ENCODE measurements at regions not wholly inside any gene's neighbourhood (a gene's known extent, or its start where the extent isn't known, plus 50 kb on each side); places are given as distances from the start of the nearest gene placed in this dataset.
A peak's percentile ranks its signal among the peaks of the same experiment; 100 is the strongest.
"Not testable (repeated sequence)": the region's sequence is repeated elsewhere in the genome, so short reads cannot be mapped to it uniquely, and the experiment has no call there.

DNA sequence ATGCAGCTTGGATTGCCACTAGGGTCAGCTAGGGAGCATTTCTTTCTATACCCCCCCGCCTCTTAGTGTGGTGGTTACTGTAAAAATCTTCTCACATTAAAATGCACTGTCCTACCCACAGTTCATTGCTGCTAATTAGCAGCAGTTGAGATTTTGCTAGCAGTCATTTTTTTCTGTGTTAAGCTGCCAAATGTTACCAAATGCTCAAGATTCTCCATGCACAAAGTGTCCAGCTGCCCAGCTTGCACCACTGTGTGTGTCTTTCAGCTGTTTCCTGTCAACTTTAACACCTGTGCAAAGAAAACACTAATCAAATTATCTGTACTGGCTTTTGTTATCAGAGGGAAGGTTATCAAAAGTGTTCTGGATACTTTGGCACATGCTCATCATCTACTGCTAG is 679.3 kb downstream of the NR4A2 start:
- peak; percentile 18 for DNase-seq

GRCh38 chr2:155651851-155652250 is 680.7 kb downstream of the NR4A2 start:
- DNase-seq = no peak

DNA sequence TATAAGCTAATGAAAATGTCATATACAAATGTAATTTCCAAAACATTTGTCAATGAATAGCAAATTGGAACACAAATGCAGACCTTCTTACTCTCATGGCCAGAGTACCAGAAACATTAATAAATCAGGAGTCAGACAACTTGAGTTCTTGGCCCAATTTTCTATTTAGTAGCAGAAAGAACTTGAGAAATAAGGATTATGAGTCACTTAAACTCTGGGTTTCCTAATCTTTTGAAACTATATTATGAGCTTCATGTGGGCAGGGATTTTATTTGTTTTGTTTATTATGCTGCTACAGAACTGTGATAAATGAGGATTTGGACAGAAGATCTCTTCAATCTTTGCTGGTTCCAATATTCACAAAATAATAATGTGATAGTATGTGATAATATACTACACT is 686.7 kb downstream of the NR4A2 start:
- DNase-seq = no peak

- DNase-seq = no peak
These were observed 689.3 kb downstream of the NR4A2 start for GRCh38 chr2:155643056-155643775.

DNA sequence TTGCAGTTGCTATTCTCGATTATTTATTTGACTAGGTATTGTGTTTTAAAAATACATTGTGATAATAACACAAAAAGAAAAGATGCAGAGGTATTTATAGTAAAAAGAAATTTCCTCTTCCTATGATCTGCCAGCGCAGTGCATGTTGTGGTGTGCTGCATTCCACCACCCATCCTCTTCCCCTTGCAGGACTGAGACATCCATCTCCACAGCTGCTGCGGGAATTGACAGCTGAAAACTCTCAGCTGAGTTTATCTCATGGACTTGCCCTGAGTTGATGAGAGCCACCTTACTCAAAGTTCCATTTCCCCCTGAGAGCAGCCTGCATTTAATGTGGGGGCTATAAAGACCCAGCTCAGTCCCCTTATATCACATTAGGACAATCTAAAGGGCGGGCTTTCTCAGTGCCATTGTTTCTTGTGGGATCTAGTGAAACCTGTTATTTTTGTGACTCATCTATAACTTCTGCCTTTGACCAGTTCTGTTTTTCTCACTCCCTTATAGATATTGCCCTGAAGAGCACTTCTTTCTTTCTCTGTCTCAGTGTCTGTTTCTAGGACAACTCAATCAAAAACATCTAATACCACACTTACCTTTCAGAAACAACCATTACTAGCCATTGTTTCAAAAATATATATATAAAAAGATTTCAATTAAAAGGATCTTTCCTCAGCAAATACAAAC is 698.5 kb downstream of the NR4A2 start:
- no peak for DNase-seq

DNA sequence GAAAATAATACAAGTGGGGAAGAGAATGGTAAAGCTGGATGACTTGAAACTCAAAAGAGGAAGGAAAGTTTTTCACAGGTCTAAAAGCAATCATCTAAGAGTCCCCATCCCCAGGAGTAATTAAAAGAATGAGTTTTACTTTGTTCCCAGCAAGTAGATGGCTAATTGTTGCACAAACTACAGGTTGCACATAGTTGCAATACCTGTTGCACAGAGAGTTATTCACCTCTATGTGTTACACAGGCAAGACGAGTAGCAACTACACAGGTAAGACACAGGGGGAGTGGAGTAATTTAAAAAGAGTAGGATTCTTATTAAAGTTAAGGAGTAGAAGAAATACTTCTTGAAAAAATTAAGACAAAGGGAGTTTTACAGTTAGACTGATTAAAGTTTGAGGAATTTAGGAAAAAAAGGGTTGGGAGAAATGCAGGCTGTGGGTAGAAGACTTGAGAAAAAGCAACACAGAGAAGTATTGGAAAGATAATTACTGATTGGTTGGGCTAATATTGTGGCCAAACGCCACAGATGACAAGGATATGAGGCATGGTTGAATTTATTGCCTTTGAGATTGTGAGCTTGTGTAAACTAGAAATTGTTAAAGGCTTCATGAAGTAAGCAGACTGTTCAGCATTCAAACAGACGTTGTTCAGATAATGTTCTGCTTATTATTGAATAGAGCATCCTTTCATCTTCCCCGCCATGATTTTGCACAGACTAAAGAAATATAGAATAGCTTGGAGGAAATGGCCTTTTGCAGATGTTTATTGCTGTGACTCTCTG is 699.3 kb downstream of the NR4A2 start:
- DNase-seq = no peak

DNA sequence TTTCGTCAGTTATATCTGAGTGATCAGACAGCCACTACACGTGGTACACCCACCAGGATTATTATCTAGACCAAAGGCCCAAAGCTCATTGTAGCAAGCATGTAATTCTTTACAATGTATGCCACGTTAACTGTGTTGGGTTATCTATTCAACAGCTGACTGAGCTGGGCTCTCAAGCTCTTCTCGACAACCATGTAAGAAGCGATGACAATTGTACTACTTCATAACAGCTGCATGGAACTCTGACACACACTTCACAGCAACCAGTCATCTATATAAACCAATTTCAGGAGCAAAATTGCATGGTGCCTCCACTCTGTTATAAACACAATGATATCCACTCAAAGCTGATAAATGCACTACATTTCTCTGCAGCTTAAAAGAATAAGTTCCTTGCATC is 701.8 kb downstream of the NR4A2 start:
- no peak for DNase-seq

DNA sequence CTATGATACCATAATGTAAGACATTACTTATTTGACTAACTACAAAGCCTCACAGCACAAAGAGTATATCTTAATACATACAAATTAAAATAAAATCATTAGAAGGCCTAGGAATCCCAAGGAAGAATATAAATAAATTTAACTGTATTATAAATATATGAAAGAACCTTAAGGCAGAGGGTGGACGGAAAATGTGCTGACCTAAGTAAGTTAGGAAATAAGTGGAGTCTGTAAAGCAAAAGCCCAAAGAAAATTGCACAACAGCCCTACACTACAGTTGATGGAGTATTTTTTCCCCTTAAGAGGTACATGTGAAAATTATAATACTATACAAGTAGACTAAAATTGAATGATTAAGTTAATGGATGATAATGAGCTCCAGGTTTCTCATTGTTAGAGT is 710.1 kb downstream of the NR4A2 start:
- DNase-seq = no peak

DNA sequence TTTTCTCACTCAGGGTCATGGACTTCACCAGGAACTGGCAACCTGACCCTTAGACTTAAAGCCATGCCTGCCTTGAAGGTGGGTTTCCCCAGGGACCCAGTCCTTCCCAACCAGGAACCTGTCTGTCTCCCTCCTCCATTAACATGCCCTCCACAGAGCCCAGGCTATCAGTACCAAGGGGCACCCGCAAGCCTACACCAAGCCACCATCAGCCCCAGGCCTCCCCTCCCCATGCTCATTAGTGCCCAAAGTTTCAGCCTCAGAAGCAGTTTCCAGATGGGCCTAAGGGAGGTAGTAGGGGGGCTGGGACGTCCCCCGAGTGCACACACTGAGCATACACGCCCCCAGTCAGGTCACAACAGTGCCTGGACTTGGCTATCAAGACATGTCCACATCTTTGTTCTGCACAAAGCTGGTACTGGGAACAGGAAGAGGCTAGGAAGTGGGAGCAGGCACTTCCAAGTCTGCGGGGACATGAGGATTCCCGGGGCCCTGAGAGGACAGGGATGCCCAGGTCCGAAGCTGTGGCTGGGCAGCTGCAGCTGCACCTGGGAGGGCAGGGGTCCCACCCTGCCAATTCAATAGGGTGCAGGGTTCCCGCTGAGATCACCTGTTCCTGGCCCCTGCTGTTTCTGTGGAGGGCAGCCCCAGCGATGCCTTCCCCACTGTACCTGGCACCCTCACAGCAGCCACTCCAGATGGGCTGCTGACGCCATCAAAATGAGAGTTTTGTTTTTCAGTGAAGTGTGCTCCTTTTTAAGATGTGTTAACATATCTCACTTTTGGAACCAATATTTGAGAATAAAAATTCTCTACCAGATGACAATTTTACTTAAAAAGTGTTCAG is 731.4 kb downstream of the NR4A2 start:
- DNase-seq = no peak

DNA sequence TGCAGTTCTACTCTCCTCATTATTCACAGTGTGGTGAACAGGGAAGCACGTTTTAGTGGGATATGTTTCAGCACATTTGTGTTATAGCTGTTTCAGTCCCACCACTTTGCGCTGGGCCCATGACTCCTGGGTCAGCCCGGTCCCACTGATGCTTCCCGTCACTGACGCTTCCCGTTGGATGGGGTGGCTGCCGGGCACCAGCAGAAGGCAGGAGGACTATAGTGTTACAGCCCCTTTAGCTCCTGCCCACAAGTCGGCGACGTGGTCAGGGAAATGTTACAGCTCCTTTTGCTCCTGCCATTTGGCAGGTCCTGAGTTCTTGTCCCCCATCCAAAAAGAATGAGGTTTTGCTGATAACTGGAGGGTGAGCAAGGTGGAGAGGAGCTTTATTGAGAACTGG is 732.2 kb downstream of the NR4A2 start:
- no peak for DNase-seq

- no peak for DNase-seq
These were observed 732.7 kb downstream of the NR4A2 start for GRCh38 chr2:155599834-155600233.

- no peak for DNase-seq
These were observed 748.8 kb downstream of the NR4A2 start for GRCh38 chr2:155583674-155584195.

GRCh38 chr2:155574941-155575340 is 757.6 kb downstream of the NR4A2 start:
- DNase-seq = no peak

GRCh38 chr2:155547571-155547970 is 785.0 kb downstream of the NR4A2 start:
- DNase-seq = no peak

GRCh38 chr2:155546721-155547555 is 785.6 kb downstream of the NR4A2 start:
- peak; percentile 74 for DNase-seq

- DNase-seq = not testable (repeated sequence)
These were observed 793.5 kb downstream of the NR4A2 start for GRCh38 chr2:155539028-155539427.

- DNase-seq = no peak
These were observed 804.5 kb downstream of the NR4A2 start for GRCh38 chr2:155528034-155528433.

DNA sequence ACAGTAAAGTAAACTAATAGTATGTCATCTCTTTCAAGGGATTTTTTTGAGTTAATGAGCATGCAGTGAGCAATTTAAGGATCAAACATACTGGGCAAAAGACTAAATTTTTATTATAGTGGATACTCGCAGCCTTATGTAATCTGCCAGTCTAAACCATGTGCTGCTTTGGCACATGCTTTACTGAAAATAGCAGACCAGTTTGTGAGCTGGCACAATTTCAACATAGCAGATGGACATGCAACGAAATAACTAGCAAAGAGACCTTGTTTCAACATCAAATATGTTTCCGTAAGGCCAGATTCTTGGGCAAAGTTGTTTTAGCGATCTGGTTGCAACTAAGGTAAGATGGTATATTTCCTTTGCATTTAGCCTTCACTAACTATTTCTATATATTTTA is 807.3 kb downstream of the NR4A2 start:
- peak; percentile 96 for DNase-seq

GRCh38 chr2:155519529-155520130 is 812.9 kb downstream of the NR4A2 start:
- DNase-seq = no peak

DNA sequence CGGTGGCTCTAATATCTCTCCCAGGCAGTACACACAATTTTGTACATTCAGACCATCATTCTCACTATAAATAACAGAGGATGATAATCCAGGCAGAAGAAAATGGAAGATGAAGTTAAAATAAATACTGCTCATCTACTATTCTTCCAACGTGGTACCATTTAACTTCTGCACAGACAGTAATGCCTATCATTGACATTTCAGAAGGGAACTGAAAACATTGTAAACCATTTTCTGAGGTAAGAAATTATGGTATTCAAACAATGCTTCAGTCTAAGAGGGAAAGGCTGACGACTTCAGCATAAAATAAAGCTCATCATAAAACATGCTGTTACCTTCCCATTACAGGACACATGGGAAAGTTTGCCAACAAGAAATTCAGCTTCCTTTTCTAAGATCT is 814.4 kb downstream of the NR4A2 start:
- DNase-seq = no peak

DNA sequence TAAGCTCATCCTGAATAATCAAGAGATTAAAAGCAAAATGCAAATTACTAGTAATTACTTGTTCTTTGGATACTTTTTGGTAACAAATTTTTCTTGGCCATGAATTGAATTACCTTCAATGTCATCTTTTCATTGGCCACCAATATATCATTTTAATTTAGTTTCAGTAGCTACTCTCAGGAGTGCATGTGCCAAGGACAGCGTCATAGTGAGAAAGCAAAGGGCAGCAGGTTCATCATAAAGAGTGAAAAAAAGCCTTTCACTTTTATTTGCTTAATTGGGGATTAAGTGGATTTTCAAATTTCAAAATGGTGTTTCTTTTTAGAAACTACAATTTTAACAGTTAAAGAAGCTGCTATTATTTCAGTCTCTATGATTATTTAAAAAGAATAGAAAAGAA is 815.2 kb downstream of the NR4A2 start:
- DNase-seq = no peak

All from NCI-H1694 (cell line).